NK-92 treated with Interleukin-12 subunit alpha and Interleukin-12 subunit beta, amount 100 ng/mL, for 24 hours (cell line): ENCODE measurements at regions not wholly inside any gene's neighbourhood (a gene's known extent, or its start where the extent isn't known, plus 50 kb on each side); places are given as distances from the start of the nearest gene placed in this dataset.
"Not testable (repeated sequence)": the region's sequence is repeated elsewhere in the genome, so short reads cannot be mapped to it uniquely, and the experiment has no call there.

Experiments
- DNase-seq: peaks from one replicate; lab custom pipeline; 2025; lab: John Stamatoyannopoulos, UW

DNA sequence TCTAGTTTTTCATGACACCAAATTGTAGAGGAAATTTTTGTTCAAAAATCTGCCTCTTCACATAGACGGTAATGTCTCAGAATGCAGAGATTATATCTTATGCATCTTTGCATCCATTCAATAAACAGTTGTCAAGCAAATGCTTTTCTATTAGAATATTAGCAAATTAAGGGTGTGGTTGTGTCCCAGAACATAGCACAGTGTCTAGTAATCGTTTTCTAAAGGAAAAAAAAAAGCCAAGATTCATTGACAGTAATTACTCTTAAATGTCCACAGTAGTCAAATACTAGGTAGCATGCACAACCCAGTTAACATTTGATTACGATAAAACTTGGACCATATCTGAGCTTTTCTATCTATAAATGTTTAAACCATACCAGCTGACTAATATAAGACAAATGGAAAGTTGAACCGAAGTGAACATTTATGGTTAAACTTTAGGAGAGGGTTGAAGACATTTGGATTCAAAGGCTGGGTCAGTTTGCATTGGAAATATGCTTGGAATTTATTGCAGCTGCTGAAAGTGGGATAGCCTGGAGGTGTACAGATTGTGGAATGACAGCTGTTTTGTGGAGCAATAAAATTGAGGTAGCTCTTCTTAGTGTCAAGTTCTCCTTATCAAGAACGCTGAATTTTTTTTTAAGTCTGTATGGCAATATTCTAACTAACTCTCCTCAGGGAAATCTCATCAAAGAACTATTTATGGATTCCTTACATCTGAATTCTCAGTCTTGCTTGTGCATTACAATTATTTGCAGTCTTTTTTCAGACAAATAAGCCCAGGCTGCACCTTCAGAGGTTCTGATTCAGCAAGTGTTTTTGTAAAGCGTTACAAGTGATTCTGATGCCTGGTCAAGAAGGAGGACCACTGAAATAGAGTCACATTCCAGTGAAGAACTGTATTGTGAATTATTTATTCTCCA is 66.7 kb upstream of the ATP2B1 start:
- DNase-seq = no peak

GRCh38 chr12:89774645-89775044 is 66.0 kb upstream of the ATP2B1 start:
- no peak for DNase-seq

GRCh38 chr12:89770391-89770790 is 61.8 kb upstream of the ATP2B1 start:
- no peak for DNase-seq

- no peak for DNase-seq
These were observed 60.8 kb upstream of the ATP2B1 start for GRCh38 chr12:89769483-89769818.

- DNase-seq = peak; percentile 49
These were observed 60.2 kb upstream of the ATP2B1 start for GRCh38 chr12:89768586-89769482.

DNA sequence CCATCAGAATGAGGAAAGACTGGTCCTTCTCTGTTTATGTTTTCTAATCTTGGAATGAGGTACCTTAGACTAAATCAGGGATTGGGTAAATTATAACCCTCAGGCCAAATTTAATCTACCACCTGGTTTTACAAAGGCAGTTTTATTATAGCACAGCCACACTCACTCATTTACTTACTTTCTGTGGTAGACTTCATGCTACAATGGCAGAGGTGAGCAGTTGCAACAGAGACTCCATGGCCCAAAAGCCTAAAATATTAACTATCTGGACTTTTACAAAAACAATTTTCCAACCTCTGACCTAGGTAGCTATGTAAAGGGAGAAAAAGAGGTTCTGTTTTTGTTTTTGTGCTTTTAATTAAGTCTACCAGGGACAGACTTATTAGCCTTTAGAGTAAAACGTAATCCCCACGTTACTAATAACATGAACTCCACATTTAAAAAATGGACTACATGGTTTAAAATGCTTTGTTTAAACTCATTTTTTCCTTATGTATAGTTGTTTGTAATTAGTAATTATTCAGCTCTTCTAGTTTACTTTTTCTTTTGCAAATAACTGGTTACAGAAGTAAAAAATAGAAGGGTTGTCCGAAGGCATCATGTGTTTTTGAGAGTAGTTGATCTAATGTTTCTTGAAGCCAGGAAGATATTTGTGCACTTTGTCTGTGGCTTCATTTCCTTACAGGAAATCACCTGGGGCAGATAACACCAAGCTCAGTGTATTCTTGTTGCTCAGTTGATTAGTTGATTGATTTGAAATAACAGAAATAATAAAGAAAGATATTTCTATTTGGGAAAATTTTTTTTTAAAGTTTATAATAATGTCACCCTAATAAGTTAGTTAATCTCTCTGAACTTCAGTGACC is 57.6 kb upstream of the ATP2B1 start:
- no peak for DNase-seq

DNA sequence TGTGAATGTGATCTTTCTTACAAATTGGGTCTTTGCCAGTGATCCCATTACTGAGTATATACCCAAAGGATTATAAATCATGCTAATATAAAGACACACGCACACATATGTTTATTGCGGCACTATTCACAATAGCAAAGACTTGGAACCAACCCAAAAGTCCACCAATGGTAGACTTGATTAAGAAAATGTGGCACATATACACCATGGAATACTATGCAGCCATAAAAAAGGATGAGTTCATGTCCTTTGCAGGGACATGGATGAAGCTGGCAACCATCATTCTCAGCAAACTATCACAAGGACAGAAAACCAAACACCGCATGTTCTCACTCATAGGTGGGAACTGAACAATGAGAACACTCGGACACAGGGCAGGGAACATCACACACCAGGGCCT is 55.5 kb upstream of the ATP2B1 start:
- not testable (repeated sequence) for DNase-seq

GRCh38 chr12:89762498-89763170 is 54.0 kb upstream of the ATP2B1 start:
- DNase-seq = no peak

DNA sequence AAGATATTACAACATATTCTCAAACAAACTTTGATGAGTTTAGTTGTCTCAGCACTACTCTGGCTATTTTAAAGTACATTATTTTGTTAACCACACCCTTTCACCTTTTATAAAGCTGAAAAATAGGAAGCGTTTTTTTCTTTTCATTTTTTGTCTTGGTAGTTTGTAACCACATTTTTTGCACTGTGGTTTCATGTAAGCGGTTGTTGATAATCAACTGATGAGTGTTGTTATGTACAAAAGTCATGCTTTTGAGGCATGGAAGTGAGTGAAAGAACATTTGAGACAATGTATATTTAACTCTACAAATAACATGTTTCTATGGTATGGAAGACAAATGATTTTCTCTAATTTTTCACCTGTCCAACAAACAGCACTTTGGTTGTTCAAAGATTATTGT is 52.1 kb upstream of the ATP2B1 start:
- DNase-seq = no peak
